Ishikawa (cell line): ENCODE measurements at regions not wholly inside any gene's neighbourhood (a gene's known extent, or its start where the extent isn't known, plus 50 kb on each side); places are given as distances from the start of the nearest gene placed in this dataset.

Experiments used
- CEBPB ChIP-seq: IDR thresholded peaks from 2 replicates; pipeline ENCODE4 v1.6.1; 2012
- EP300 ChIP-seq: IDR thresholded peaks from 2 replicates; pipeline ENCODE4 v1.6.1; 2012; ENCODE audit warnings: borderline replicate concordance
- RAD21 ChIP-seq: IDR thresholded peaks from 2 replicates; pipeline ENCODE4 v1.6.1; 2012; ENCODE audit warnings: low read depth
- TEAD4 ChIP-seq: IDR thresholded peaks from 2 replicates; pipeline ENCODE4 v1.6.1; 2012
- YY1 ChIP-seq: IDR thresholded peaks from 2 replicates; pipeline ENCODE4 v1.6.1; 2012; ENCODE audit warnings: low read depth
- ZBTB7A ChIP-seq: IDR thresholded peaks from 2 replicates; pipeline ENCODE4 v1.6.1; 2012; ENCODE audit warnings: low read depth
- TF ChIP-seq, protein P1 (sequence below): IDR thresholded peaks from 2 replicates; pipeline ENCODE4 v1.6.1; 2012

DNA sequence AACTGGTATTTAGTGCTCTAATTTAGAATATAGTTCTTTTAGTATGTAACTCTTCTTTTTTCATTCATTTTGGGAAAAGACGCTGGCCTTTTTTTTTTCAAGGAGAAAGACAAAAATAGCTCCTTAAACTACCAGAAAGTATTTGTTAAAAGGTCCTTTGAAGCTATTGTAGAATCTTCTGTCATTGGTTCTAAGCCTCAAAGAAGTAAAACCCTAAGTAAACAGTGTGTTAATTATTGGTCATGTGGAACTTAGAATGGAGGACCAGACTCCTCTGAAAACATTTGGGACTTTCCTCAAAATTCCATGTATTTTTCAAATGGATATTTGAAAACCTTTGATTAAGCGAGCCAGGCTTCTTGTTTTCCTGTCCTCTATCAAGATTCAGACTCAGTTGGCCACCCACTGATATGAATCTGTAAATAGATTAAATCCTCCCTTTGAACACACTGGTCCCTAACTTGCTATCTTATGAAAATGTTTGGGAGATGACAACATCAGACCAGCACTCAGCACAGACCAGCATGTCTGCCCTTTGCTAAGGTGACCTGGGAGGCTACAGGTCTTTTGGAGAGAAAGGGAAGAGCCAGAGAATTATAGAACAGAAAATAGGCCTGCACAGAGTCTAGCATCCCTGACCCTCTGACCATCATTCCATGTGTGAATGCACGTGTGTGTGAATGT lies 120.3 kb upstream of the GATA6 start:
- TF ChIP-seq EP300 (no peak), YY1 (no peak), RAD21 (no peak), CEBPB (no peak), TEAD4 (no peak), ZBTB7A (no peak)
- TF ChIP-seq, protein P1, sequence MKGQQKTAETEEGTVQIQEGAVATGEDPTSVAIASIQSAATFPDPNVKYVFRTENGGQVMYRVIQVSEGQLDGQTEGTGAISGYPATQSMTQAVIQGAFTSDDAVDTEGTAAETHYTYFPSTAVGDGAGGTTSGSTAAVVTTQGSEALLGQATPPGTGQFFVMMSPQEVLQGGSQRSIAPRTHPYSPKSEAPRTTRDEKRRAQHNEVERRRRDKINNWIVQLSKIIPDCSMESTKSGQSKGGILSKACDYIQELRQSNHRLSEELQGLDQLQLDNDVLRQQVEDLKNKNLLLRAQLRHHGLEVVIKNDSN = no peak
